ENCODE measurements at regions not wholly inside any gene's neighbourhood (a gene's known extent, or its start where the extent isn't known, plus 50 kb on each side); places are given as distances from the start of the nearest gene placed in this dataset.

- Histone ChIP-seq H3K27me3 (peaks cover 31% of the 10 kb centered on the region), H3K9me3 (no peaks in the 10 kb centered on the region), H3K36me3 (no peaks in the 10 kb centered on the region), H3K4me1 (ENCODE audit: control insufficient read depth in 1 of 2, insufficient read depth in 1 of 2, low read depth in 1 of 2, low read length in 1 of 2) (no peaks in the 10 kb centered on the region), H3K27ac (no peak overlapping the region), H3K4me3 (ENCODE audit: low read depth in 1 of 2, low read length in 1 of 2) (no peak overlapping the region)
- no peak for TF ChIP-seq CTCF (IDR thresholded peaks at IDR 0.05)
These were observed 141.5 kb downstream of the COPS8 start for GRCh38 chr2:237227190-237227589.

GRCh38 chr2:237227592-237228280 is 142.0 kb downstream of the COPS8 start:
- no peaks in the 10 kb centered on the region for H3K4me1 ChIP-seq (ENCODE audit: control insufficient read depth in 1 of 2, insufficient read depth in 1 of 2, low read depth in 1 of 2, low read length in 1 of 2)
- no peak overlapping the region for H3K4me3 ChIP-seq (ENCODE audit: low read depth in 1 of 2, low read length in 1 of 2)
- no peak overlapping the region for H3K27ac ChIP-seq
- TF ChIP-seq CTCF (IDR thresholded peaks at IDR 0.05) = no peak
- H3K27me3 ChIP-seq = peaks cover 25% of the 10 kb centered on the region
- no peaks in the 10 kb centered on the region for H3K9me3 ChIP-seq
- no peaks in the 10 kb centered on the region for H3K36me3 ChIP-seq

GRCh38 chr2:237228281-237228625 is 142.6 kb downstream of the COPS8 start:
- no peaks in the 10 kb centered on the region for H3K36me3 ChIP-seq
- no peaks in the 10 kb centered on the region for H3K9me3 ChIP-seq
- no peak for TF ChIP-seq CTCF (IDR thresholded peaks at IDR 0.05)
- no peak overlapping the region for H3K4me3 ChIP-seq (ENCODE audit: low read depth in 1 of 2, low read length in 1 of 2)
- peaks cover 21% of the 10 kb centered on the region for H3K27me3 ChIP-seq
- no peaks in the 10 kb centered on the region for H3K4me1 ChIP-seq (ENCODE audit: control insufficient read depth in 1 of 2, insufficient read depth in 1 of 2, low read depth in 1 of 2, low read length in 1 of 2)
- H3K27ac ChIP-seq = no peak overlapping the region

GRCh38 chr2:237229905-237230304 is 144.2 kb downstream of the COPS8 start:
- no peak overlapping the region for H3K4me3 ChIP-seq (ENCODE audit: low read depth in 1 of 2, low read length in 1 of 2)
- H3K9me3 ChIP-seq = no peaks in the 10 kb centered on the region
- H3K27ac ChIP-seq = no peak overlapping the region
- no peak for TF ChIP-seq CTCF (IDR thresholded peaks at IDR 0.05)
- peaks cover 16% of the 10 kb centered on the region for H3K27me3 ChIP-seq
- H3K4me1 ChIP-seq (ENCODE audit: control insufficient read depth in 1 of 2, insufficient read depth in 1 of 2, low read depth in 1 of 2, low read length in 1 of 2) = no peaks in the 10 kb centered on the region
- no peaks in the 10 kb centered on the region for H3K36me3 ChIP-seq

GRCh38 chr2:237230355-237230754 is 144.7 kb downstream of the COPS8 start:
- Histone ChIP-seq H3K27me3 (peaks cover 16% of the 10 kb centered on the region), H3K4me1 (ENCODE audit: control insufficient read depth in 1 of 2, insufficient read depth in 1 of 2, low read depth in 1 of 2, low read length in 1 of 2) (no peaks in the 10 kb centered on the region), H3K4me3 (ENCODE audit: low read depth in 1 of 2, low read length in 1 of 2) (no peak overlapping the region), H3K27ac (no peak overlapping the region), H3K9me3 (no peaks in the 10 kb centered on the region), H3K36me3 (no peaks in the 10 kb centered on the region)
- TF ChIP-seq CTCF (IDR thresholded peaks at IDR 0.05) = no peak
